A549 (cell line): ENCODE measurements at regions not wholly inside any gene's neighbourhood (a gene's known extent, or its start where the extent isn't known, plus 50 kb on each side); places are given as distances from the start of the nearest gene placed in this dataset.

Source experiments
- CEBPB ChIP-seq, 2 experiments: fragments of >200 bp in 1 of 2; sonication (Bioruptor Twin) in 1 of 2; formaldehyde crosslinking in 1 of 2; IDR thresholded peaks; 2 replicates each; pipeline ENCODE4 v1.6.1; 2012 to 2016
- EHMT2 ChIP-seq: fragments of 200-600 bp; sonication (generic); IDR thresholded peaks from 2 replicates; pipeline ENCODE4 v1.6.1; 2016; ENCODE audit warnings: antibody characterized with exemption, low read depth, mild to moderate bottlenecking, moderate library complexity
- EP300 ChIP-seq, 2 experiments: fragments of >200 bp; sonication (Bioruptor Twin); formaldehyde crosslinking; IDR thresholded peaks; 2 replicates in 1 of 2; 3 replicates in 1 of 2; pipeline ENCODE4 v1.6.1; 2016 to 2017
- FOXS1 ChIP-seq: fragments of 250-450 bp; sonication (Bioruptor Pico); IDR thresholded peaks from 2 replicates; pipeline ENCODE4 v1.5.0; 2020; ENCODE audit warnings: mild to moderate bottlenecking, moderate library complexity
- HOXB13 ChIP-seq: fragments of 250-450 bp; sonication (Bioruptor Pico); IDR thresholded peaks from 2 replicates; pipeline ENCODE4 v1.5.0; 2020; ENCODE audit warnings: low read depth, mild to moderate bottlenecking, moderate library complexity
- TF ChIP-seq, protein P1 (sequence below): fragments of >200 bp; sonication (Bioruptor Twin); formaldehyde crosslinking; IDR thresholded peaks from 3 replicates; pipeline ENCODE4 v1.5.1; 2016

- TF ChIP-seq, protein P1, sequence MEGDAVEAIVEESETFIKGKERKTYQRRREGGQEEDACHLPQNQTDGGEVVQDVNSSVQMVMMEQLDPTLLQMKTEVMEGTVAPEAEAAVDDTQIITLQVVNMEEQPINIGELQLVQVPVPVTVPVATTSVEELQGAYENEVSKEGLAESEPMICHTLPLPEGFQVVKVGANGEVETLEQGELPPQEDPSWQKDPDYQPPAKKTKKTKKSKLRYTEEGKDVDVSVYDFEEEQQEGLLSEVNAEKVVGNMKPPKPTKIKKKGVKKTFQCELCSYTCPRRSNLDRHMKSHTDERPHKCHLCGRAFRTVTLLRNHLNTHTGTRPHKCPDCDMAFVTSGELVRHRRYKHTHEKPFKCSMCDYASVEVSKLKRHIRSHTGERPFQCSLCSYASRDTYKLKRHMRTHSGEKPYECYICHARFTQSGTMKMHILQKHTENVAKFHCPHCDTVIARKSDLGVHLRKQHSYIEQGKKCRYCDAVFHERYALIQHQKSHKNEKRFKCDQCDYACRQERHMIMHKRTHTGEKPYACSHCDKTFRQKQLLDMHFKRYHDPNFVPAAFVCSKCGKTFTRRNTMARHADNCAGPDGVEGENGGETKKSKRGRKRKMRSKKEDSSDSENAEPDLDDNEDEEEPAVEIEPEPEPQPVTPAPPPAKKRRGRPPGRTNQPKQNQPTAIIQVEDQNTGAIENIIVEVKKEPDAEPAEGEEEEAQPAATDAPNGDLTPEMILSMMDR: no peak
- TF ChIP-seq EHMT2 (no peak), CEBPB (IDR thresholded peaks at IDR 0.05) (no peak), HOXB13 (no peak), EP300 (IDR thresholded peaks at IDR 0.05) (no peak), FOXS1 (CRISPR knock-in tag) (no peak)
Observed at GRCh38 chr18:34522603-34523002, 187.5 kb upstream of the DTNA start.
